Ishikawa (cell line): ENCODE measurements at regions not wholly inside any gene's neighbourhood (a gene's known extent, or its start where the extent isn't known, plus 50 kb on each side); places are given as distances from the start of the nearest gene placed in this dataset.

Experiments
- CEBPB ChIP-seq: IDR thresholded peaks from 2 replicates; pipeline ENCODE4 v1.6.1; 2012
- CREB1 ChIP-seq: IDR thresholded peaks from 2 replicates; pipeline ENCODE4 v1.6.1; 2012; ENCODE audit warnings: low read depth
- EGR1 ChIP-seq: IDR thresholded peaks from 2 replicates; pipeline ENCODE4 v1.6.1; 2012
- EP300 ChIP-seq: IDR thresholded peaks from 2 replicates; pipeline ENCODE4 v1.6.1; 2012; ENCODE audit warnings: borderline replicate concordance
- FOXM1 ChIP-seq: IDR thresholded peaks from 2 replicates; pipeline ENCODE4 v1.6.1; 2012; ENCODE audit warnings: low read depth, borderline replicate concordance
- NFIC ChIP-seq: IDR thresholded peaks from 2 replicates; pipeline ENCODE4 v1.6.1; 2012
- RAD21 ChIP-seq: IDR thresholded peaks from 2 replicates; pipeline ENCODE4 v1.6.1; 2012; ENCODE audit warnings: low read depth
- TAF1 ChIP-seq: IDR thresholded peaks from 2 replicates; pipeline ENCODE4 v1.6.1; 2012; ENCODE audit warnings: low read depth, mild to moderate bottlenecking
- TCF12 ChIP-seq: IDR thresholded peaks from 2 replicates; pipeline ENCODE4 v1.6.1; 2012; ENCODE audit warnings: low read depth
- TEAD4 ChIP-seq: IDR thresholded peaks from 2 replicates; pipeline ENCODE4 v1.6.1; 2012
- YY1 ChIP-seq: IDR thresholded peaks from 2 replicates; pipeline ENCODE4 v1.6.1; 2012; ENCODE audit warnings: low read depth
- ZBTB7A ChIP-seq: IDR thresholded peaks from 2 replicates; pipeline ENCODE4 v1.6.1; 2012; ENCODE audit warnings: low read depth
- TF ChIP-seq, protein P1 (sequence below): IDR thresholded peaks from 2 replicates; pipeline ENCODE4 v1.6.1; 2012; ENCODE audit warnings: low read depth, mild to moderate bottlenecking
- TF ChIP-seq, protein P2 (sequence below): IDR thresholded peaks from 2 replicates; pipeline ENCODE4 v1.6.1; 2012
- TF ChIP-seq, protein P3 (sequence below): IDR thresholded peaks from 2 replicates; pipeline ENCODE4 v1.6.1; 2012

DNA sequence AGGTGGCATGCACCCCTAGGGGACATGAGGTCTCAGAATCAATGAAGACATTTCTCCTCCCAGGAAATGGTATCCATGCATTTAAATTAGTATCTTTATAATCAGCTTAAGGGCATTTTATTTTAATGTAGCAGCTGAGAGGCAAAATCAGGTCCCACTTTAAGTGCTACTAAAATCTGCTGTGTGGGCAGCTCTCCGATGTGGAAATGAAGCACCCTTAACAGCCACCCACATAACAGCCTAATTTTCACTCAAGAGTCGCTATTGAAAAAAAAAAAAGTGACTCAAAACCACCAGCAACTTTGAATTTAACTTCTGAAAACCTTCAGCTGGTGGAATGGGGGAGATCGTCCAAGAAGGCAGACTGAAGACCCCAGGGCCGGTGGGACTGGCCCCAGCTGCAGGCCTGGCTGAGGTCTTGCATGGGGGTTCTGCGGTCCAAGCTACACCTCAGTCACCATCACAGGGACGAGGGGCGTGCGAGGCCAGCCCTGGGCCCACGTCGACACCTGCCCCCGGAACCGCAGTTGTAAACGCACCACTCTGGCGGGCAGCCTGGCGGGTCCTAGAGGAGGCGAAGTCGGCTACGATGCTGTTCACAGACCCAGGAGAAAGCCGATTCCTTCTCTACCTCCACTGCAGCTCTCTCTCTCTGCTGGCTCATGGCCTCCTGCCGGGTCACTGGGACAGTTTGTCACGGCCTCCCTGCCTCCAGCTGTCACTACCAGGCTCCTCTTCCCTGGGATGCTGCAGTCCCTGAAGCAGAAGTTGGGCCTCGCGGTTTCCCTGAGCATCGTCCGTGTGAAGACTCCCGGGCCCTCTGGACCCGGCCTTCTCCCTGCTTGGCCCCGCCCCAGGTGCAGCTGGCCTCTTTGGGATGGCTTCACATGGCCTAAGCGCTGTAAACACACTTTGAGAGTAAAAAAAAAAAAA, 111.9 kb downstream of the KCNF1 start:
- TF ChIP-seq TCF12, result no peak
- no peak for TF ChIP-seq CREB1
- TF ChIP-seq TAF1, result no peak
- TF ChIP-seq, protein P1, sequence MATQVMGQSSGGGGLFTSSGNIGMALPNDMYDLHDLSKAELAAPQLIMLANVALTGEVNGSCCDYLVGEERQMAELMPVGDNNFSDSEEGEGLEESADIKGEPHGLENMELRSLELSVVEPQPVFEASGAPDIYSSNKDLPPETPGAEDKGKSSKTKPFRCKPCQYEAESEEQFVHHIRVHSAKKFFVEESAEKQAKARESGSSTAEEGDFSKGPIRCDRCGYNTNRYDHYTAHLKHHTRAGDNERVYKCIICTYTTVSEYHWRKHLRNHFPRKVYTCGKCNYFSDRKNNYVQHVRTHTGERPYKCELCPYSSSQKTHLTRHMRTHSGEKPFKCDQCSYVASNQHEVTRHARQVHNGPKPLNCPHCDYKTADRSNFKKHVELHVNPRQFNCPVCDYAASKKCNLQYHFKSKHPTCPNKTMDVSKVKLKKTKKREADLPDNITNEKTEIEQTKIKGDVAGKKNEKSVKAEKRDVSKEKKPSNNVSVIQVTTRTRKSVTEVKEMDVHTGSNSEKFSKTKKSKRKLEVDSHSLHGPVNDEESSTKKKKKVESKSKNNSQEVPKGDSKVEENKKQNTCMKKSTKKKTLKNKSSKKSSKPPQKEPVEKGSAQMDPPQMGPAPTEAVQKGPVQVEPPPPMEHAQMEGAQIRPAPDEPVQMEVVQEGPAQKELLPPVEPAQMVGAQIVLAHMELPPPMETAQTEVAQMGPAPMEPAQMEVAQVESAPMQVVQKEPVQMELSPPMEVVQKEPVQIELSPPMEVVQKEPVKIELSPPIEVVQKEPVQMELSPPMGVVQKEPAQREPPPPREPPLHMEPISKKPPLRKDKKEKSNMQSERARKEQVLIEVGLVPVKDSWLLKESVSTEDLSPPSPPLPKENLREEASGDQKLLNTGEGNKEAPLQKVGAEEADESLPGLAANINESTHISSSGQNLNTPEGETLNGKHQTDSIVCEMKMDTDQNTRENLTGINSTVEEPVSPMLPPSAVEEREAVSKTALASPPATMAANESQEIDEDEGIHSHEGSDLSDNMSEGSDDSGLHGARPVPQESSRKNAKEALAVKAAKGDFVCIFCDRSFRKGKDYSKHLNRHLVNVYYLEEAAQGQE, result no peak
- no peak for TF ChIP-seq FOXM1
- no peak for TF ChIP-seq CEBPB
- TF ChIP-seq, protein P2, sequence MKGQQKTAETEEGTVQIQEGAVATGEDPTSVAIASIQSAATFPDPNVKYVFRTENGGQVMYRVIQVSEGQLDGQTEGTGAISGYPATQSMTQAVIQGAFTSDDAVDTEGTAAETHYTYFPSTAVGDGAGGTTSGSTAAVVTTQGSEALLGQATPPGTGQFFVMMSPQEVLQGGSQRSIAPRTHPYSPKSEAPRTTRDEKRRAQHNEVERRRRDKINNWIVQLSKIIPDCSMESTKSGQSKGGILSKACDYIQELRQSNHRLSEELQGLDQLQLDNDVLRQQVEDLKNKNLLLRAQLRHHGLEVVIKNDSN, result no peak
- TF ChIP-seq EGR1, result no peak
- no peak for TF ChIP-seq YY1
- TF ChIP-seq ZBTB7A, result no peak
- no peak for TF ChIP-seq TEAD4
- no peak for TF ChIP-seq RAD21
- TF ChIP-seq, protein P3, sequence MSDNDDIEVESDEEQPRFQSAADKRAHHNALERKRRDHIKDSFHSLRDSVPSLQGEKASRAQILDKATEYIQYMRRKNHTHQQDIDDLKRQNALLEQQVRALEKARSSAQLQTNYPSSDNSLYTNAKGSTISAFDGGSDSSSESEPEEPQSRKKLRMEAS, result no peak

DNA sequence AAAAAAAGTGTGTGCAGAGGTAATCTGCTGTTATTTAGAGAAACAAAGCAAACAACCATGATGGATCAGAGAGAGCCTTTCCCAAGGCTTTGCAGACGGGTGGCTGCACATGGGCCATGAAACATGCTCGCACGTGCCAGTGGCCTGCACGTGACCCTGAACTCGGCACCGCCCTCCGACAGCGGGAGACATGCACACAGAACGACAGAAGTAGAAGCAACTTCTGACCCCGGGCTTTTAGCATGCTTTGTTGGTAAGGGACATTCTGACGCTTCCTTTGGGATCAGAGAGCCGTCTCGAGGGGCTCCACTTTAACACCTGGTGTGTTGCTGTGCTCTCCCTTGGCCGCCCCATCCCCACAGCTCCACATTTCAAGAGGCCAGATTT, 112.5 kb downstream of the KCNF1 start:
- no peak for TF ChIP-seq RAD21
- TF ChIP-seq YY1, result no peak
- no peak for TF ChIP-seq EGR1
- TF ChIP-seq TAF1, result no peak
- TF ChIP-seq, protein P1, result no peak
- TF ChIP-seq, protein P3, result peak; percentile 94
- no peak for TF ChIP-seq TCF12
- TF ChIP-seq CREB1, result no peak
- TF ChIP-seq, protein P2, result peak; percentile 93
- no peak for TF ChIP-seq FOXM1

DNA sequence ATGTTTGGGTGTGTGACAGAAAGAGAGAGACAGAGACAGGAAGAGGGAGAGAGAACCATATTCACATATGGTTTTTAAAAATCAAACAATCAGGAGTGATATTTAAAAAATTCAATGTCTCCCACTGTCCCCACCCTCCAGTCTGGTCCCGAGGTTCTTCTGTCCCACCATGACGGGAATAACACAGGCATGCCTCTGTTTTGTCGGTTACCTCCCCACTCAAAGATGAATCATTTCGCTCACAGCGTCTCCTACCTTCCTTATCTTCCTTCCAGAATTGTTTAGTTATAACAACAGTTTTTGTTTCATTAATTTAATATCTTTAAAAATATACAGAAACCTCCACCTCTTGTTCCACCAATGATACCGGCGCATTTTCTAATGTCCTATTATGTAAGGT, 113.0 kb downstream of the KCNF1 start:
- TF ChIP-seq CEBPB (no peak), TEAD4 (no peak), ZBTB7A (no peak)

DNA sequence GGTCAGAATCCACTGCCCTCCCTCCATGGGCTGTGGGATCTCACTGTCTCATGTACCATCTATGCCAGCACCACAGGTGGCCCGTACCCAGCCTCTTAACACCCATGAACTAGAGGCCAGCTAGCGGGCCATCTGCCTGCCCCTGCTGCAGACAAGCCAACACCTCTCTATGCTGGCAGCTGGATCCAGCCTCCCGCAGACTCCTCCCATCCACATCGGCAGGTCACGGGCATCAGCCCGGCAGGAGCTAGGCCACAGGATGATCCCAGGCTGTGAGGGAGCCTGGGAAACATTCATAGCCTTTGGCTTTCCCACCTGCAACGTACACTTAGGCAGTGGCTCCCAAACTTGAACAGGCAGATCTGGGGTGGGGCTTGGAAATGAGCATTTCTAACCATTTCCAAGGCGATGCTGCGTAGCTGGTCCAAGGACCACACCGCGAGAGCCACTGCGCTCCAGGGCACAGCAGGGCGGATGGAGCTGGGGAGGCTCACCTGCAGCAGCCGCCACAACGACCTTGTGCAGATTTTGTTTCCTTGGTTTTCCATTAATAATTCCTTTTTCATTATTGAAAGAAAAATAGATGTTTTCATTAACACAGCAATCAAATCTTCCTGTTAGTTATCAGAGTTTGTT, 114.7 kb downstream of the KCNF1 start:
- TF ChIP-seq EGR1 (no peak), CREB1 (no peak), CEBPB (no peak), TEAD4 (no peak), TAF1 (no peak), ZBTB7A (no peak), FOXM1 (no peak), NFIC (no peak), RAD21 (no peak), EP300 (no peak), TCF12 (no peak), YY1 (no peak)
- TF ChIP-seq, protein P3, result no peak
- TF ChIP-seq, protein P1, result no peak
- TF ChIP-seq, protein P2, result no peak
